GM23338 (cell line): ENCODE measurements at regions not wholly inside any gene's neighbourhood (a gene's known extent, or its start where the extent isn't known, plus 50 kb on each side); places are given as distances from the start of the nearest gene placed in this dataset.

Experiments used
- ATAC-seq: fragments of 200-7000 bp; cut with Tn5 transposase; 3 replicates; pipeline ENCODE4 v1.9.1; 2020
- DNase-seq: peaks from one replicate; pipeline ENCODE4 v3.0.0-alpha.2; 2015; ENCODE audit warnings: low spot score
- H2AFZ ChIP-seq: fragments of 200-600 bp; sonication (generic); 2 replicates; pipeline ENCODE4 v1.8.0; 2016; ENCODE audit warnings: antibody characterized with exemption, mild to moderate bottlenecking, moderate library complexity
- H3F3A ChIP-seq: fragments of 200-600 bp; sonication (generic); replicated peaks from 2 replicates; pipeline ENCODE4 v1.8.0; 2017; ENCODE audit warnings: antibody characterized with exemption, mixed run types, low read depth
- H3K27ac ChIP-seq: fragments of 200-600 bp; sonication (generic); 2 replicates; pipeline ENCODE4 v1.6.1; 2016; ENCODE audit warnings: low read depth
- H3K27me3 ChIP-seq: fragments of 200-600 bp; sonication (generic); 2 replicates; pipeline ENCODE4 v1.8.0; 2016; ENCODE audit warnings: mild to moderate bottlenecking, mixed run types, moderate library complexity; ENCODE audit not compliant: insufficient read depth
- H3K36me3 ChIP-seq: fragments of 200-600 bp; sonication (generic); 2 replicates; pipeline ENCODE4 v1.8.0; 2016; ENCODE audit warnings: mild to moderate bottlenecking; ENCODE audit not compliant: insufficient read depth
- H3K4me1 ChIP-seq: fragments of 200-600 bp; sonication (generic); 2 replicates; pipeline ENCODE4 v1.8.0; 2016; ENCODE audit warnings: mild to moderate bottlenecking, moderate library complexity; ENCODE audit not compliant: insufficient read depth
- H3K4me2 ChIP-seq: fragments of 200-600 bp; sonication (generic); 2 replicates; pipeline ENCODE4 v1.7.1; 2017; ENCODE audit warnings: mixed run types
- H3K4me3 ChIP-seq: fragments of 200-600 bp; sonication (generic); 2 replicates; pipeline ENCODE4 v1.6.1; 2016; ENCODE audit warnings: mixed run types
- H3K79me2 ChIP-seq: fragments of 200-600 bp; sonication (generic); replicated peaks from 2 replicates; pipeline ENCODE4 v1.8.0; 2017; ENCODE audit warnings: mild to moderate bottlenecking; ENCODE audit not compliant: insufficient read depth
- H3K9me2 ChIP-seq: fragments of 200-600 bp; sonication (generic); 2 replicates; pipeline ENCODE4 v1.8.0; 2017; ENCODE audit not compliant: insufficient read depth
- H4K20me1 ChIP-seq: fragments of 200-600 bp; sonication (generic); replicated peaks from 2 replicates; pipeline ENCODE4 v1.8.0; 2017; ENCODE audit warnings: mild to moderate bottlenecking; ENCODE audit not compliant: insufficient read depth
- H3K27ac Mint-ChIP-seq: 2 replicates; pipeline ENCODE4 v1.8.0; 2020; ENCODE audit warnings: inconsistent platforms, mild to moderate bottlenecking, moderate library complexity, mixed read lengths
- H3K27me3 Mint-ChIP-seq: 3 replicates; pipeline ENCODE4 v1.8.0; 2022; ENCODE audit warnings: low read depth, mild to moderate bottlenecking, moderate library complexity, mixed read lengths, inconsistent platforms; ENCODE audit not compliant: insufficient read depth, poor library complexity
- H3K36me3 Mint-ChIP-seq: 3 replicates; pipeline ENCODE4 v1.8.0; 2021; ENCODE audit warnings: low read depth, mild to moderate bottlenecking, inconsistent platforms, moderate library complexity, mixed read lengths
- H3K4me1 Mint-ChIP-seq: 3 replicates; pipeline ENCODE4 v1.8.0; 2020; ENCODE audit warnings: mild to moderate bottlenecking, inconsistent platforms, mixed read lengths
- H3K4me3 Mint-ChIP-seq: 3 replicates; pipeline ENCODE4 v1.8.0; 2021; ENCODE audit warnings: moderate library complexity, mild to moderate bottlenecking, inconsistent platforms, mixed read lengths
- H3K9me3 Mint-ChIP-seq: 3 replicates; pipeline ENCODE4 v1.8.0; 2020; ENCODE audit warnings: moderate library complexity, mild to moderate bottlenecking, inconsistent platforms, mixed read lengths
- CREB1 ChIP-seq: fragments of 250-450 bp; sonication (Bioruptor Pico); IDR thresholded peaks from 2 replicates; pipeline ENCODE4 v1.5.0; 2020; ENCODE audit warnings: low read depth, mild to moderate bottlenecking, moderate library complexity
- JUNB ChIP-seq: IDR thresholded peaks from one replicate; pipeline ENCODE4 v1.6.1; 2016; ENCODE audit warnings: antibody characterized with exemption; ENCODE audit not compliant: unreplicated experiment
- NANOG ChIP-seq: IDR thresholded peaks from 2 replicates; pipeline ENCODE4 v1.6.1; 2016; ENCODE audit warnings: antibody characterized with exemption, borderline replicate concordance
- STAT1 ChIP-seq: IDR thresholded peaks from one replicate; pipeline ENCODE4 v1.6.1; 2016; ENCODE audit warnings: antibody characterized with exemption; ENCODE audit not compliant: unreplicated experiment
- ZNF331 ChIP-seq: fragments of 250-450 bp; sonication (Bioruptor Pico); IDR thresholded peaks from 2 replicates; pipeline ENCODE4 v1.5.0; 2020; ENCODE audit warnings: low read depth, mild to moderate bottlenecking, moderate library complexity
- TF ChIP-seq, protein P1 (sequence below): fragments of 250-450 bp; sonication (Bioruptor Pico); IDR thresholded peaks from 2 replicates; pipeline ENCODE4 v1.5.0; 2020; ENCODE audit warnings: mild to moderate bottlenecking, moderate library complexity
- TF ChIP-seq, protein P2 (sequence below), 2 experiments: fragments of 200-600 bp in 1 of 2; sonication (generic) in 1 of 2; conservative IDR thresholded peaks; 2 replicates each; pipeline versions ENCODE4 v1.5.1 to v1.6.1; 2016 to 2017; ENCODE audit warnings: antibody characterized with exemption in 2 of 2, low read depth in 2 of 2, mild to moderate bottlenecking in 2 of 2, moderate library complexity in 1 of 2
- TF ChIP-seq, protein P3 (sequence below): IDR thresholded peaks from 2 replicates; pipeline ENCODE4 v1.6.1; 2016; ENCODE audit warnings: antibody characterized with exemption

DNA sequence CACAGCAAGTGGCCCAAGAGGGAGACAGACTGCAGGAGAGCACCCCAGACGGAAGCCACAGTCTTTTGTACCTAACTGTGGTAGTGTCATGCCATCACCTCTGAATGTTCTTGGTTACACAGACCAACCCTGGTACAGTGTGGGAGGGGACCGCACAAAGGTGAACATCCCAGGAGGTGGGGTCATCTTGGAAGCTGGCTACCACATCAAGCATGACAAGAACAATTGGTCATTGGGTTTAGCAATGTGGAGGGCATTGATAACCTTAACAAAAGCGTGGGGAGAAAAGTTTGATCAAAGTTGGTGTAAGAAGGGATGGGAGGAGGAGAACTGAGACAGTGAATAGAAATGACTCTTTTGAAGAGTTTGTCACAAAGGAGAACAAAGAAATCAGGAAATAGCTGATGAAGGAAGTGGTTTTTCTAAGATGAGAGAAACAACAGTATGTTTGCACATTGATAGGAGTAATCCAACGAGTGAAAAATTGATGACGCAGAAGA, 87.1 kb upstream of the CACNA1E start:
- no peaks in the 10 kb centered on the region for H3K79me2 ChIP-seq
- Mint-ChIP-seq H3K4me3 (no peak overlapping the region), H3K27ac (no peak overlapping the region), H3K9me3 (no peaks in the 10 kb centered on the region), H3K4me1 (peaks cover 4% of the 10 kb centered on the region; the same call in 2 of the 3 replicates), H3K36me3 (no peaks in the 10 kb centered on the region), H3K27me3 (no peaks in the 10 kb centered on the region)
- 0 out of 2 replicates have a peak, but pooled peaks cover 4% of the 10 kb centered on the region for H3K9me2 ChIP-seq
- no peaks in the 10 kb centered on the region for H3K36me3 ChIP-seq
- H3K4me3 ChIP-seq = no peak overlapping the region
- TF ChIP-seq STAT1 = no peak
- TF ChIP-seq, protein P1, sequence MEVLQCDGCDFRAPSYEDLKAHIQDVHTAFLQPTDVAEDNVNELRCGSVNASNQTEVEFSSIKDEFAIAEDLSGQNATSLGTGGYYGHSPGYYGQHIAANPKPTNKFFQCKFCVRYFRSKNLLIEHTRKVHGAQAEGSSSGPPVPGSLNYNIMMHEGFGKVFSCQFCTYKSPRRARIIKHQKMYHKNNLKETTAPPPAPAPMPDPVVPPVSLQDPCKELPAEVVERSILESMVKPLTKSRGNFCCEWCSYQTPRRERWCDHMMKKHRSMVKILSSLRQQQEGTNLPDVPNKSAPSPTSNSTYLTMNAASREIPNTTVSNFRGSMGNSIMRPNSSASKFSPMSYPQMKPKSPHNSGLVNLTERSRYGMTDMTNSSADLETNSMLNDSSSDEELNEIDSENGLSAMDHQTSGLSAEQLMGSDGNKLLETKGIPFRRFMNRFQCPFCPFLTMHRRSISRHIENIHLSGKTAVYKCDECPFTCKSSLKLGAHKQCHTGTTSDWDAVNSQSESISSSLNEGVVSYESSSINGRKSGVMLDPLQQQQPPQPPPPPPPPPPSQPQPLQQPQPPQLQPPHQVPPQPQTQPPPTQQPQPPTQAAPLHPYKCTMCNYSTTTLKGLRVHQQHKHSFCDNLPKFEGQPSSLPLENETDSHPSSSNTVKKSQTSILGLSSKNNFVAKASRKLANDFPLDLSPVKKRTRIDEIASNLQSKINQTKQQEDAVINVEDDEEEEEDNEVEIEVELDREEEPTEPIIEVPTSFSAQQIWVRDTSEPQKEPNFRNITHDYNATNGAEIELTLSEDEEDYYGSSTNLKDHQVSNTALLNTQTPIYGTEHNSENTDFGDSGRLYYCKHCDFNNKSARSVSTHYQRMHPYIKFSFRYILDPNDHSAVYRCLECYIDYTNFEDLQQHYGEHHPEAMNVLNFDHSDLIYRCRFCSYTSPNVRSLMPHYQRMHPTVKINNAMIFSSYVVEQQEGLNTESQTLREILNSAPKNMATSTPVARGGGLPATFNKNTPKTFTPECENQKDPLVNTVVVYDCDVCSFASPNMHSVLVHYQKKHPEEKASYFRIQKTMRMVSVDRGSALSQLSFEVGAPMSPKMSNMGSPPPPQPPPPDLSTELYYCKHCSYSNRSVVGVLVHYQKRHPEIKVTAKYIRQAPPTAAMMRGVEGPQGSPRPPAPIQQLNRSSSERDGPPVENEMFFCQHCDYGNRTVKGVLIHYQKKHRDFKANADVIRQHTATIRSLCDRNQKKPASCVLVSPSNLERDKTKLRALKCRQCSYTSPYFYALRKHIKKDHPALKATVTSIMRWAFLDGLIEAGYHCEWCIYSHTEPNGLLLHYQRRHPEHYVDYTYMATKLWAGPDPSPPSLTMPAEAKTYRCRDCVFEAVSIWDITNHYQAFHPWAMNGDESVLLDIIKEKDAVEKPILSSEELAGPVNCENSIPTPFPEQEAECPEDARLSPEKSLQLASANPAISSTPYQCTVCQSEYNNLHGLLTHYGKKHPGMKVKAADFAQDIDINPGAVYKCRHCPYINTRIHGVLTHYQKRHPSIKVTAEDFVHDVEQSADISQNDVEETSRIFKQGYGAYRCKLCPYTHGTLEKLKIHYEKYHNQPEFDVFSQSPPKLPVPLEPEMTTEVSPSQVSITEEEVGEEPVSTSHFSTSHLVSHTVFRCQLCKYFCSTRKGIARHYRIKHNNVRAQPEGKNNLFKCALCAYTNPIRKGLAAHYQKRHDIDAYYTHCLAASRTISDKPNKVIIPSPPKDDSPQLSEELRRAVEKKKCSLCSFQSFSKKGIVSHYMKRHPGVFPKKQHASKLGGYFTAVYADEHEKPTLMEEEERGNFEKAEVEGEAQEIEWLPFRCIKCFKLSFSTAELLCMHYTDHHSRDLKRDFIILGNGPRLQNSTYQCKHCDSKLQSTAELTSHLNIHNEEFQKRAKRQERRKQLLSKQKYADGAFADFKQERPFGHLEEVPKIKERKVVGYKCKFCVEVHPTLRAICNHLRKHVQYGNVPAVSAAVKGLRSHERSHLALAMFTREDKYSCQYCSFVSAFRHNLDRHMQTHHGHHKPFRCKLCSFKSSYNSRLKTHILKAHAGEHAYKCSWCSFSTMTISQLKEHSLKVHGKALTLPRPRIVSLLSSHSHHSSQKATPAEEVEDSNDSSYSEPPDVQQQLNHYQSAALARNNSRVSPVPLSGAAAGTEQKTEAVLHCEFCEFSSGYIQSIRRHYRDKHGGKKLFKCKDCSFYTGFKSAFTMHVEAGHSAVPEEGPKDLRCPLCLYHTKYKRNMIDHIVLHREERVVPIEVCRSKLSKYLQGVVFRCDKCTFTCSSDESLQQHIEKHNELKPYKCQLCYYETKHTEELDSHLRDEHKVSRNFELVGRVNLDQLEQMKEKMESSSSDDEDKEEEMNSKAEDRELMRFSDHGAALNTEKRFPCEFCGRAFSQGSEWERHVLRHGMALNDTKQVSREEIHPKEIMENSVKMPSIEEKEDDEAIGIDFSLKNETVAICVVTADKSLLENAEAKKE (CRISPR knock-in tag) = no peak
- TF ChIP-seq, protein P2, sequence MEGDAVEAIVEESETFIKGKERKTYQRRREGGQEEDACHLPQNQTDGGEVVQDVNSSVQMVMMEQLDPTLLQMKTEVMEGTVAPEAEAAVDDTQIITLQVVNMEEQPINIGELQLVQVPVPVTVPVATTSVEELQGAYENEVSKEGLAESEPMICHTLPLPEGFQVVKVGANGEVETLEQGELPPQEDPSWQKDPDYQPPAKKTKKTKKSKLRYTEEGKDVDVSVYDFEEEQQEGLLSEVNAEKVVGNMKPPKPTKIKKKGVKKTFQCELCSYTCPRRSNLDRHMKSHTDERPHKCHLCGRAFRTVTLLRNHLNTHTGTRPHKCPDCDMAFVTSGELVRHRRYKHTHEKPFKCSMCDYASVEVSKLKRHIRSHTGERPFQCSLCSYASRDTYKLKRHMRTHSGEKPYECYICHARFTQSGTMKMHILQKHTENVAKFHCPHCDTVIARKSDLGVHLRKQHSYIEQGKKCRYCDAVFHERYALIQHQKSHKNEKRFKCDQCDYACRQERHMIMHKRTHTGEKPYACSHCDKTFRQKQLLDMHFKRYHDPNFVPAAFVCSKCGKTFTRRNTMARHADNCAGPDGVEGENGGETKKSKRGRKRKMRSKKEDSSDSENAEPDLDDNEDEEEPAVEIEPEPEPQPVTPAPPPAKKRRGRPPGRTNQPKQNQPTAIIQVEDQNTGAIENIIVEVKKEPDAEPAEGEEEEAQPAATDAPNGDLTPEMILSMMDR (conservative IDR thresholded peaks at IDR 0.05; ENCODE audit: low read depth in 2 of 2) = no peak
- TF ChIP-seq NANOG = no peak
- TF ChIP-seq, protein P3, sequence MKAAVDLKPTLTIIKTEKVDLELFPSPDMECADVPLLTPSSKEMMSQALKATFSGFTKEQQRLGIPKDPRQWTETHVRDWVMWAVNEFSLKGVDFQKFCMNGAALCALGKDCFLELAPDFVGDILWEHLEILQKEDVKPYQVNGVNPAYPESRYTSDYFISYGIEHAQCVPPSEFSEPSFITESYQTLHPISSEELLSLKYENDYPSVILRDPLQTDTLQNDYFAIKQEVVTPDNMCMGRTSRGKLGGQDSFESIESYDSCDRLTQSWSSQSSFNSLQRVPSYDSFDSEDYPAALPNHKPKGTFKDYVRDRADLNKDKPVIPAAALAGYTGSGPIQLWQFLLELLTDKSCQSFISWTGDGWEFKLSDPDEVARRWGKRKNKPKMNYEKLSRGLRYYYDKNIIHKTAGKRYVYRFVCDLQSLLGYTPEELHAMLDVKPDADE = no peak
- TF ChIP-seq ZNF331 = no peak
- no peak for TF ChIP-seq CREB1 (CRISPR knock-in tag)
- no peak for TF ChIP-seq JUNB
- ATAC-seq = no peak
- H3K27ac ChIP-seq = no peak overlapping the region
- H3F3A ChIP-seq = no peaks in the 10 kb centered on the region
- H4K20me1 ChIP-seq = no peaks in the 10 kb centered on the region
- H2AFZ ChIP-seq = no peak overlapping the region
- no peaks in the 10 kb centered on the region for H3K27me3 ChIP-seq
- DNase-seq = no peak
- H3K4me2 ChIP-seq = no peak overlapping the region
- no peaks in the 10 kb centered on the region for H3K4me1 ChIP-seq
